ENCODE measurements at regions not wholly inside any gene's neighbourhood (a gene's known extent, or its start where the extent isn't known, plus 50 kb on each side); places are given as distances from the start of the nearest gene placed in this dataset.
A peak's percentile ranks its signal among the peaks of the same experiment; 100 is the strongest.

DNA sequence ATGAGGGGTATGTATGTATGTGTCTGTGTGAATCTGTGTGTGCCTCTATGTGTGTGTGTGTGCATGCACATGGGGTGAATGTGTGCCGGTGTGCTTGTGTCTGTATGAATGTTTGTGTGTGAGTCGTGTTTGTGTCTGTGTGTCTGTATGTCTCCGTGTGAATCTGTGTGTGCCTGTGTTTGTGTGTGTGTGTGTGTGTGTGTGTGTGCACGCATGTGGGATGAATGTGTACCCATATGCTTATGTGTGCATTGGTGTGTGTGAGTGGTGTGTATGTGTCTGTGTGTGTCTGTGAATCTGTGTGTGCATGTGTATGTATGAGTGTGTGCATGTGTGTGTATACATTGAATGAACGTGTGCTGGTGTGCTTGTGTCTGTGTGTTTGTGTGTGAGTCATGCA, 88.9 kb downstream of the MATN1 start:
- no peaks in the 10 kb centered on the region for H3K79me2 ChIP-seq (ENCODE audit: insufficient read depth, low read length)
- H3K4me1 ChIP-seq (ENCODE audit: insufficient read depth, low read length), result no peaks in the 10 kb centered on the region
- TF ChIP-seq RFX5 (IDR thresholded peaks at IDR 0.05; ENCODE audit: low read depth, low read length) (no peak), ATRX (CRISPR knock-in tag; IDR thresholded peaks at IDR 0.05; ENCODE audit: borderline replicate concordance) (no peak), ATAD3A (CRISPR knock-in tag; IDR thresholded peaks at IDR 0.05) (no peak), SP1 (IDR thresholded peaks at IDR 0.05) (peak; percentile 32; the same call in 1 of the 2 replicates), SP1 (CRISPR knock-in tag; IDR thresholded peaks at IDR 0.05) (no peak), GATA4 (IDR thresholded peaks at IDR 0.05; ENCODE audit: borderline replicate concordance, low read depth) (no peak), ARID2 (CRISPR knock-in tag; IDR thresholded peaks at IDR 0.05; ENCODE audit: borderline replicate concordance) (no peak), ZNF781 (CRISPR knock-in tag; IDR thresholded peaks at IDR 0.05; ENCODE audit: borderline replicate concordance, not compliant biosample characterization) (no peak), SRSF1 (optimal IDR thresholded peaks at IDR 0.05; ENCODE audit: low read depth, low read length) (no peak), FOXK2 (IDR thresholded peaks at IDR 0.05) (peak; percentile 14; the same call in 1 of the 2 replicates), ZNF10 (CRISPR knock-in tag; IDR thresholded peaks at IDR 0.05; ENCODE audit: borderline replicate concordance, low read depth) (no peak), MAX (IDR thresholded peaks at IDR 0.05) (no peak), BORCS8-MEF2B (CRISPR knock-in tag; IDR thresholded peaks at IDR 0.05) (no peak)
- TF ChIP-seq, protein P1, sequence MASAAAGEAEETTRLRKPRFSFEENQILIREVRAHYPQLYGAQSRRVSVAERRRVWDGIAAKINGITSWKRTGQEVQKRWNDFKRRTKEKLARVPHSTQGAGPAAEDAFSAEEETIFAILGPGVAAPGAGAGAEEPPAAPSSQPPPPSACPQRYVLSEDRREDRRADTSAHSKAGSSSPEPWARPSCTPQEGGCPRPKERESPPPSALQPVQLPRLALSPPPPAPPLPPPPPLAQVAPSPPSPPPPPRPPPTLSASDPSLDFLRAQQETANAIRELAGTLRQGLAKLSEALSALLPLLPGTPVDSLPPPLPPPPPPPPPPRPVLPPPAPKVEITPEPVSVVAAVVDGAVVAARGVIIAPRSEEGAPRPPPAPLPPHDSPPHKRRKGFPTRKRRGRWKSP (CRISPR knock-in tag; IDR thresholded peaks at IDR 0.05), result no peak
- TF ChIP-seq, protein P2, sequence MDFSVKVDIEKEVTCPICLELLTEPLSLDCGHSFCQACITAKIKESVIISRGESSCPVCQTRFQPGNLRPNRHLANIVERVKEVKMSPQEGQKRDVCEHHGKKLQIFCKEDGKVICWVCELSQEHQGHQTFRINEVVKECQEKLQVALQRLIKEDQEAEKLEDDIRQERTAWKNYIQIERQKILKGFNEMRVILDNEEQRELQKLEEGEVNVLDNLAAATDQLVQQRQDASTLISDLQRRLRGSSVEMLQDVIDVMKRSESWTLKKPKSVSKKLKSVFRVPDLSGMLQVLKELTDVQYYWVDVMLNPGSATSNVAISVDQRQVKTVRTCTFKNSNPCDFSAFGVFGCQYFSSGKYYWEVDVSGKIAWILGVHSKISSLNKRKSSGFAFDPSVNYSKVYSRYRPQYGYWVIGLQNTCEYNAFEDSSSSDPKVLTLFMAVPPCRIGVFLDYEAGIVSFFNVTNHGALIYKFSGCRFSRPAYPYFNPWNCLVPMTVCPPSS (IDR thresholded peaks at IDR 0.05), result 0 out of 2 replicates have a peak, but pooled peaks have one; percentile 36
- TF ChIP-seq, protein P3, sequence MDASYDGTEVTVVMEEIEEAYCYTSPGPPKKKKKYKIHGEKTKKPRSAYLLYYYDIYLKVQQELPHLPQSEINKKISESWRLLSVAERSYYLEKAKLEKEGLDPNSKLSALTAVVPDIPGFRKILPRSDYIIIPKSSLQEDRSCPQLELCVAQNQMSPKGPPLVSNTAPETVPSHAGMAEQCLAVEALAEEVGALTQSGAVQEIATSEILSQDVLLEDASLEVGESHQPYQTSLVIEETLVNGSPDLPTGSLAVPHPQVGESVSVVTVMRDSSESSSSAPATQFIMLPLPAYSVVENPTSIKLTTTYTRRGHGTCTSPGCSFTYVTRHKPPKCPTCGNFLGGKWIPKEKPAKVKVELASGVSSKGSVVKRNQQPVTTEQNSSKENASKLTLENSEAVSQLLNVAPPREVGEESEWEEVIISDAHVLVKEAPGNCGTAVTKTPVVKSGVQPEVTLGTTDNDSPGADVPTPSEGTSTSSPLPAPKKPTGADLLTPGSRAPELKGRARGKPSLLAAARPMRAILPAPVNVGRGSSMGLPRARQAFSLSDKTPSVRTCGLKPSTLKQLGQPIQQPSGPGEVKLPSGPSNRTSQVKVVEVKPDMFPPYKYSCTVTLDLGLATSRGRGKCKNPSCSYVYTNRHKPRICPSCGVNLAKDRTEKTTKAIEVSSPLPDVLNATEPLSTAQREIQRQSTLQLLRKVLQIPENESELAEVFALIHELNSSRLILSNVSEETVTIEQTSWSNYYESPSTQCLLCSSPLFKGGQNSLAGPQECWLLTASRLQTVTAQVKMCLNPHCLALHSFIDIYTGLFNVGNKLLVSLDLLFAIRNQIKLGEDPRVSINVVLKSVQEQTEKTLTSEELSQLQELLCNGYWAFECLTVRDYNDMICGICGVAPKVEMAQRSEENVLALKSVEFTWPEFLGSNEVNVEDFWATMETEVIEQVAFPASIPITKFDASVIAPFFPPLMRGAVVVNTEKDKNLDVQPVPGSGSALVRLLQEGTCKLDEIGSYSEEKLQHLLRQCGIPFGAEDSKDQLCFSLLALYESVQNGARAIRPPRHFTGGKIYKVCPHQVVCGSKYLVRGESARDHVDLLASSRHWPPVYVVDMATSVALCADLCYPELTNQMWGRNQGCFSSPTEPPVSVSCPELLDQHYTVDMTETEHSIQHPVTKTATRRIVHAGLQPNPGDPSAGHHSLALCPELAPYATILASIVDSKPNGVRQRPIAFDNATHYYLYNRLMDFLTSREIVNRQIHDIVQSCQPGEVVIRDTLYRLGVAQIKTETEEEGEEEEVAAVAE (CRISPR knock-in tag; IDR thresholded peaks at IDR 0.05; ENCODE audit: borderline replicate concordance), result no peak
- TF ChIP-seq, protein P4, sequence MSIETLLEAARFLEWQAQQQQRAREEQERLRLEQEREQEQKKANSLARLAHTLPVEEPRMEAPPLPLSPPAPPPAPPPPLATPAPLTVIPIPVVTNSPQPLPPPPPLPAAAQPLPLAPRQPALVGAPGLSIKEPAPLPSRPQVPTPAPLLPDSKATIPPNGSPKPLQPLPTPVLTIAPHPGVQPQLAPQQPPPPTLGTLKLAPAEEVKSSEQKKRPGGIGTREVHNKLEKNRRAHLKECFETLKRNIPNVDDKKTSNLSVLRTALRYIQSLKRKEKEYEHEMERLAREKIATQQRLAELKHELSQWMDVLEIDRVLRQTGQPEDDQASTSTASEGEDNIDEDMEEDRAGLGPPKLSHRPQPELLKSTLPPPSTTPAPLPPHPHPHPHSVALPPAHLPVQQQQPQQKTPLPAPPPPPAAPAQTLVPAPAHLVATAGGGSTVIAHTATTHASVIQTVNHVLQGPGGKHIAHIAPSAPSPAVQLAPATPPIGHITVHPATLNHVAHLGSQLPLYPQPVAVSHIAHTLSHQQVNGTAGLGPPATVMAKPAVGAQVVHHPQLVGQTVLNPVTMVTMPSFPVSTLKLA (IDR thresholded peaks at IDR 0.05), result peak; percentile 57
- no peaks in the 10 kb centered on the region for H3K36me3 ChIP-seq (replicated peaks in 1 of 2; ENCODE audit: control insufficient read depth in 1 of 2, insufficient read depth in 2 of 2, low read length in 2 of 2)
- ChIA-PET POLR2A (no interaction called here), CTCF (ENCODE audit: low intra/inter-chr PET ratio, low total read pairs) (no interaction called here)
- no peaks in the 10 kb centered on the region for H3K9me3 ChIP-seq (ENCODE audit: low read length)
- no peak overlapping the region for H2AFZ ChIP-seq (ENCODE audit: low read length)
- 50% methylated on average over 4 of the region's 5 CpGs for WGBS (ENCODE audit: low lambda C conversion rate)
- no peak overlapping the region for H3K9ac ChIP-seq (ENCODE audit: insufficient read depth, low read depth, low read length)
- 0 out of 5 replicates have a peak, but pooled peaks cover 0 to 3% of the 10 kb centered on the region in 2 experiments for H3K27me3 ChIP-seq (ENCODE audit: control insufficient read depth in 1 of 2, insufficient read depth in 2 of 2, low read length in 2 of 2)
- H3K27ac ChIP-seq (ENCODE audit: extremely low read length, insufficient read depth, low read length), result no peak overlapping the region
- no peak overlapping the region for H3K4me2 ChIP-seq (ENCODE audit: low read depth, low read length)
- ATAC-seq (no peak), FAIRE-seq (no peak), DNase-seq (ENCODE audit: low spot score) (no peak)
- intact Hi-C loops (cut with micrococcal nuclease; ENCODE audit: unreplicated experiment), result no loop called here
- no peaks in the 10 kb centered on the region for H4K20me1 ChIP-seq (ENCODE audit: insufficient read depth, low read length)
- no TSS peak for BruUV-seq (replicated peaks)
- H3K4me3 ChIP-seq (replicated peaks in 1 of 3; ENCODE audit: insufficient read depth in 1 of 3, low read depth in 2 of 3, low read length in 3 of 3), result no peak overlapping the region
- in situ Hi-C loops (cut with HindIII; ENCODE audit: extremely low pct_ligation_motif_present, low pct_unique_long_range_greater_than_20kb), result no loop called here
